ENCODE measurements at regions not wholly inside any gene's neighbourhood (a gene's known extent, or its start where the extent isn't known, plus 50 kb on each side); places are given as distances from the start of the nearest gene placed in this dataset.

- DNase-seq, result no peak
- Histone ChIP-seq H3K4me1 (no peaks in the 10 kb centered on the region), H3K27me3 (no peaks in the 10 kb centered on the region), H3K4me3 (no peak overlapping the region), H3K36me3 (no peaks in the 10 kb centered on the region), H3K9me3 (no peaks in the 10 kb centered on the region), H3K27ac (no peak overlapping the region)
- TF ChIP-seq CTCF (IDR thresholded peaks at IDR 0.05), result no peak
- intact Hi-C loops (cut with DNase I; ENCODE audit: low total_unique reads), result no loop called here
Measured at GRCh38 chr9:79012561-79012960, 559.2 kb upstream of the TLE4 start.

GRCh38 chr9:79013715-79014610 is 557.8 kb upstream of the TLE4 start:
- H3K27ac ChIP-seq, result no peak overlapping the region
- no peaks in the 10 kb centered on the region for H3K4me1 ChIP-seq
- DNase-seq, result no peak
- no peaks in the 10 kb centered on the region for H3K36me3 ChIP-seq
- H3K4me3 ChIP-seq, result no peak overlapping the region
- no peak for TF ChIP-seq CTCF (IDR thresholded peaks at IDR 0.05)
- intact Hi-C loops (cut with DNase I; ENCODE audit: low total_unique reads), result no loop called here
- H3K27me3 ChIP-seq, result no peaks in the 10 kb centered on the region
- H3K9me3 ChIP-seq, result no peaks in the 10 kb centered on the region

GRCh38 chr9:79014929-79015699 is 556.7 kb upstream of the TLE4 start:
- intact Hi-C loops (cut with DNase I; ENCODE audit: low total_unique reads), result no loop called here
- H3K4me1 ChIP-seq, result no peaks in the 10 kb centered on the region

GRCh38 chr9:79015951-79016350 is 555.8 kb upstream of the TLE4 start:
- intact Hi-C loops (cut with DNase I; ENCODE audit: low total_unique reads), result no loop called here
- no peak overlapping the region for H3K4me3 ChIP-seq
- no peak overlapping the region for H3K27ac ChIP-seq
- no peaks in the 10 kb centered on the region for H3K4me1 ChIP-seq
- H3K27me3 ChIP-seq, result no peaks in the 10 kb centered on the region
- DNase-seq, result no peak
- H3K9me3 ChIP-seq, result no peaks in the 10 kb centered on the region
- no peak for TF ChIP-seq CTCF (IDR thresholded peaks at IDR 0.05)
- H3K36me3 ChIP-seq, result no peaks in the 10 kb centered on the region

More at GRCh38 chr9:79014929-79015699, 556.7 kb upstream of the TLE4 start:
- Histone ChIP-seq H3K27me3 (no peaks in the 10 kb centered on the region), H3K36me3 (no peaks in the 10 kb centered on the region), H3K9me3 (no peaks in the 10 kb centered on the region), H3K4me3 (no peak overlapping the region), H3K27ac (no peak overlapping the region)
- no peak for DNase-seq
- TF ChIP-seq CTCF (IDR thresholded peaks at IDR 0.05), result no peak

- TF ChIP-seq CTCF (IDR thresholded peaks at IDR 0.05), result no peak
- H3K4me3 ChIP-seq, result no peak overlapping the region
- intact Hi-C loops (cut with DNase I; ENCODE audit: low total_unique reads), result no loop called here
Measured at GRCh38 chr9:79020276-79020675, 551.5 kb upstream of the TLE4 start.

More at GRCh38 chr9:79020276-79020675, 551.5 kb upstream of the TLE4 start:
- Histone ChIP-seq H3K27me3 (no peaks in the 10 kb centered on the region), H3K9me3 (no peaks in the 10 kb centered on the region), H3K27ac (no peak overlapping the region), H3K36me3 (no peaks in the 10 kb centered on the region), H3K4me1 (no peaks in the 10 kb centered on the region)
- DNase-seq, result no peak
